Transverse colon (tissue), 4 donors: ENCODE measurements at regions not wholly inside any gene's neighbourhood (a gene's known extent, or its start where the extent isn't known, plus 50 kb on each side); places are given as distances from the start of the nearest gene placed in this dataset.
"Not testable (repeated sequence)": the region's sequence is repeated elsewhere in the genome, so short reads cannot be mapped to it uniquely, and the experiment has no call there.

Source experiments
- DNase-seq: peaks from one replicate; pipeline ENCODE4 v3.0.0-alpha.2; 2019
- H3K27ac ChIP-seq, 4 donors: fragments of 200-600 bp; sonication (generic); 2 replicates each; pipeline ENCODE4 v1.5.1; 2016 to 2018; ENCODE audit warnings: inconsistent platforms in 4 of 4
- H3K27me3 ChIP-seq: fragments of 200-600 bp; sonication (generic); 2 replicates; pipeline ENCODE4 v1.5.1; 2017; ENCODE audit warnings: inconsistent platforms
- H3K36me3 ChIP-seq, 4 donors: fragments of 200-600 bp; sonication (generic); 2 replicates each; pipeline ENCODE4 v1.5.1; 2017 to 2019; ENCODE audit warnings: inconsistent platforms in 4 of 4
- H3K4me1 ChIP-seq, 4 donors: fragments of 200-600 bp; sonication (generic); 2 replicates each; pipeline ENCODE4 v1.5.1; 2017 to 2020; ENCODE audit warnings: inconsistent platforms in 4 of 4
- H3K4me3 ChIP-seq, 4 donors: fragments of 200-600 bp; sonication (generic); 1 replicate in 1 of 4; 2 replicates in 3 of 4; pipeline versions ENCODE4 v1.5.1 to v1.6.1; 2017 to 2019; ENCODE audit warnings: inconsistent platforms in 4 of 4
- H3K9me3 ChIP-seq, 2 donors: fragments of 200-600 bp; sonication (generic); 2 replicates each; pipeline ENCODE4 v1.5.1; 2017 to 2019; ENCODE audit warnings: inconsistent platforms in 2 of 2
- EP300 ChIP-seq: sonication (generic); formaldehyde crosslinking; IDR thresholded peaks from one replicate; pipeline ENCODE4 v1.6.1; 2017; ENCODE audit warnings: antibody characterized with exemption, low read depth
- POLR2A ChIP-seq: fragments of 450-650 bp; IDR thresholded peaks from one replicate; pipeline ENCODE4 v1.6.1; 2016; ENCODE audit warnings: antibody characterized with exemption, mild to moderate bottlenecking, moderate library complexity
- POLR2AphosphoS5 ChIP-seq, 3 donors: sonication (generic); formaldehyde crosslinking; IDR thresholded peaks; one replicate each; pipeline ENCODE4 v1.6.1; 2016; ENCODE audit warnings: antibody characterized with exemption in 3 of 3
- WGBS, 2 donors: methylation state at CpG; one replicate each; pipeline ENCODE4 v1.1.5; 2018; ENCODE audit warnings: low coverage in 1 of 2; 5-methylcytosine and 5-hydroxymethylcytosine counted together
- in situ Hi-C, 4 donors: fragments of 200-750 bp; cut with MboI; loops; one replicate each; pipeline versions ENCODE4 v1.15.0 to v1.15.1; 2017; ENCODE audit warnings: low sequenced_read_pairs in 3 of 4, low pct_ligation_motif_present in 1 of 4, low pct_unique_long_range_greater_than_20kb in 1 of 4
- intact Hi-C: fragments of 100-400 bp; cut with DNase I; formaldehyde crosslinking; loops from one replicate; pipeline ENCODE4 v1.15.1; 2023; ENCODE audit warnings: low total_unique reads
- TF ChIP-seq, protein P1 (sequence below), 5 experiments: fragments of 200-600 bp in 3 of 5; fragments of 450-650 bp in 2 of 5; sonication (generic) in 3 of 5; IDR thresholded peaks; 1 replicate in 2 of 5; 2 replicates in 3 of 5; pipeline ENCODE4 v1.5.1; 2016 to 2017; ENCODE audit warnings: antibody characterized with exemption in 5 of 5, inconsistent platforms in 3 of 5, mild to moderate bottlenecking in 2 of 5, moderate library complexity in 1 of 5

DNA sequence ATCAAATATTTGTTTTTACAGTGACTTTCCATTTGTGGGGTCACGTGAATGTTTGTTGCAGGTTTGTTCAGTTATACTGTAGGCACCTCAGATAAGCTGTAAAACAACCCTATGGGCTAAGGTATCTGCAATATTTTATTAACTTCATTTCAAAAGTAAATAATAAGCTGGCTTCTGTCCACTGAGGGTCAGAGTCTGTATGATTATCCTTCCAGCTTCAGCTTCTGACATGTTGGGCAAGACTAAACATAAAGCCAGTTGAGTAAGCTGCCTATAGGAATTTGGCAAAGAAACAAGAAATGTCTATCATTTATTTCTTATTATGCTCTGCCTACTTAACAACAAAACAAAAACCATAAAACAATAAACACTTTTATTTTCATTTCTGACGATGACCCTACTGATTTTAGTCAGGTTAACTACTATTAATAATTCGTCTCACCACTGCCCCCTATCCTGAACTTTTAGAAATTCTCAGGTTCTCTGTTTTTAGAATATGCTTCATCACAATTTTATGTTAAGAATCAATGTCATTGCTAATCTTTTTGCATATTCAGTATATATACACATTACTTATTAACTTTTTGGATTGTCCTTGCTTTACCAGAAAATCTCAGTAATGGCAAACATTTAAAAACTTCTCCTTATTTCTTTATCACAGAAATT lies 413.6 kb upstream of the ADAMTSL1 start:
- TF ChIP-seq, protein P1, sequence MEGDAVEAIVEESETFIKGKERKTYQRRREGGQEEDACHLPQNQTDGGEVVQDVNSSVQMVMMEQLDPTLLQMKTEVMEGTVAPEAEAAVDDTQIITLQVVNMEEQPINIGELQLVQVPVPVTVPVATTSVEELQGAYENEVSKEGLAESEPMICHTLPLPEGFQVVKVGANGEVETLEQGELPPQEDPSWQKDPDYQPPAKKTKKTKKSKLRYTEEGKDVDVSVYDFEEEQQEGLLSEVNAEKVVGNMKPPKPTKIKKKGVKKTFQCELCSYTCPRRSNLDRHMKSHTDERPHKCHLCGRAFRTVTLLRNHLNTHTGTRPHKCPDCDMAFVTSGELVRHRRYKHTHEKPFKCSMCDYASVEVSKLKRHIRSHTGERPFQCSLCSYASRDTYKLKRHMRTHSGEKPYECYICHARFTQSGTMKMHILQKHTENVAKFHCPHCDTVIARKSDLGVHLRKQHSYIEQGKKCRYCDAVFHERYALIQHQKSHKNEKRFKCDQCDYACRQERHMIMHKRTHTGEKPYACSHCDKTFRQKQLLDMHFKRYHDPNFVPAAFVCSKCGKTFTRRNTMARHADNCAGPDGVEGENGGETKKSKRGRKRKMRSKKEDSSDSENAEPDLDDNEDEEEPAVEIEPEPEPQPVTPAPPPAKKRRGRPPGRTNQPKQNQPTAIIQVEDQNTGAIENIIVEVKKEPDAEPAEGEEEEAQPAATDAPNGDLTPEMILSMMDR (IDR thresholded peaks at IDR 0.05): peak in 4 of 5 experiments; percentile 12 to 55 (median 39)
- TF ChIP-seq POLR2AphosphoS5 (IDR thresholded peaks at IDR 0.05) (no peak), EP300 (no peak)
- Histone ChIP-seq H3K27ac (peak overlapping the region; percentile 51 to 70 (median 62)), H3K9me3 (no peaks in the 10 kb centered on the region), H3K36me3 (no peaks in the 10 kb centered on the region), H3K4me1 (peaks cover 3 to 79% (median 26%) of the 10 kb centered on the region in 4 donors), H3K27me3 (no peaks in the 10 kb centered on the region), H3K4me3 (no peak overlapping the region)
- 40 to 49% methylated on average over 3 of the region's 3 CpGs for WGBS, 2 donors
- in situ Hi-C loops: no loop called here
- intact Hi-C loops: no loop called here
- no peak for DNase-seq

DNA sequence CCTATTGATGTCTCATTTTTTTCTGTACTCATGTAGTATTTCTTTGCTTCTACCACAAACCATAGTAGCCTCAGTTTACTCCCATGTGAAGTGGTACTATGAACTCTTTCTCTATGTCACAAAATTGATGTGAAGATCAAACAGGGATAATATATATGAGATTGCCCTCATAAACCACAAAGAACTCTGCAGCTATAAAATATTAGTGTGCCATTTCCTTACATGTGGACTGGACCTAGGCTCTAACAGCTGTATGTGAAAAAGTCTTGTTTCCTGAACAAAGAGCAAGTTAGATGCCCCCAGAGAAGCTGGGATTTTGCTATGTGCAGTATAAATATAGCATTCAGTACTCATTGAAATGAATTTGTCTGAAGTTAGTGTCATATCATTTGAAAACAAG lies 412.6 kb upstream of the ADAMTSL1 start:
- in situ Hi-C loops (no loop called here), intact Hi-C loops (no loop called here)
- TF ChIP-seq POLR2AphosphoS5 (IDR thresholded peaks at IDR 0.05) (peak in 1 of 3 donors; percentile 35), EP300 (no peak), POLR2A (no peak)
- TF ChIP-seq, protein P1 (IDR thresholded peaks at IDR 0.05): no peak
- DNase-seq: no peak
- H3K4me1 ChIP-seq: peaks cover 0 to 70% (median 25%) of the 10 kb centered on the region in 4 donors
- H3K4me3 ChIP-seq: no peak overlapping the region
- no peaks in the 10 kb centered on the region for H3K36me3 ChIP-seq
- no peaks in the 10 kb centered on the region for H3K27me3 ChIP-seq
- no peaks in the 10 kb centered on the region for H3K9me3 ChIP-seq
- H3K27ac ChIP-seq: peak overlapping the region; percentile 51 to 70 (median 62)

DNA sequence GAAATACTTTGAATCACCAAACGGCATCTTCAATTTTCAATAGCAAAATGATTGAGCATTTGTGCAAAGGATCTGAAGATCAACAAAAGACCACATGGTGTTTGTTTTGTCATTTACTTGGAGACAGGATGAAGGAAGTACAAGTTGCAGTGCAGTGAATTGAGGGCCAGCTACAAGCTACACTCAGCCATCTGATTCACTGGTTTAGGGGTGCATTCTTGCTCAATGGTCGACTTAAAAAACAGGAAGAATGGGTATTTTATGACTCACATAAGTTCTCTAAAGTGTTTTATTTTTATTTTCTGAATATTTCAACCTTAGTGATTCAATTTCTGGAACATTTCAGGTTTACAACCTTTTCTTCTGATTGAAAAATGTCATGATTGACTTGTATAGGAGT lies 412.1 kb upstream of the ADAMTSL1 start:
- H3K27me3 ChIP-seq: no peaks in the 10 kb centered on the region
- no peaks in the 10 kb centered on the region for H3K36me3 ChIP-seq
- in situ Hi-C loops: no loop called here
- DNase-seq: no peak
- peak overlapping the region; percentile 51 to 70 (median 62) for H3K27ac ChIP-seq
- WGBS, 2 donors: 9 to 13% methylated on average over 2 of the region's 2 CpGs
- H3K4me1 ChIP-seq: peaks cover 0 to 66% (median 25%) of the 10 kb centered on the region in 4 donors
- H3K4me3 ChIP-seq: no peak overlapping the region
- no peaks in the 10 kb centered on the region for H3K9me3 ChIP-seq
- intact Hi-C loops: no loop called here
- TF ChIP-seq POLR2AphosphoS5 (IDR thresholded peaks at IDR 0.05): no peak
- TF ChIP-seq, protein P1 (IDR thresholded peaks at IDR 0.05): no peak
- no peak for TF ChIP-seq EP300
- TF ChIP-seq POLR2A: no peak

DNA sequence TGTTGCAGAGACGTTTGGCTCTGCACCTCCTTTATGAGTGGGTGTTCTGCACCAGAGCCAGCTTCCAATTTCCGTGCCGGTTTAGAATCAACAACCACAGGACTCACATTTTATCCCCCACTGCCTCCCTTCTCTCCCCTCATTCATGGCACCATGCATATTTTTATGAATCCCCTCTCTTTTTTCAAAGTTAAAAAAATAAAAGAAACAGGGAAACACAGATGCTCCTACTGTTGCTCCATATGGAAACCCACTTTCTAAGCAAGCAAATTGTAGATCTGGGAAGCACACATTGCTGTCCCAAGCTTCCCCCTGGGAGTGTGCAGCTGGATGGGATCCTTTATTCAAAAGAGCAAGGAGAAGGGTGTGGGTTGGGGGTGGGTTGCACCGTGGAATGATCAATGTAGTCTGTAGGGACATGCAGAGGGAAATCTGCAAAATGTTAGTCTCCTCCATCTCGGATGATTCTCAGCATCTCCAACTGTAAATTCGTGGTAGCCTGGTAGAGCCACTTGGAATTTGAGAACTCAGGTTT lies 410.0 kb upstream of the ADAMTSL1 start:
- Histone ChIP-seq H3K9me3 (no peaks in the 10 kb centered on the region), H3K4me3 (no peak overlapping the region), H3K27ac (peak overlapping the region in 2 of 4 donors; percentile 22 to 45), H3K36me3 (no peaks in the 10 kb centered on the region), H3K27me3 (no peaks in the 10 kb centered on the region), H3K4me1 (peaks cover 0 to 61% (median 22%) of the 10 kb centered on the region in 4 donors)
- no peak for DNase-seq
- in situ Hi-C loops (no loop called here), intact Hi-C loops (no loop called here)
- 51 to 53% methylated on average over 6 of the region's 6 CpGs for WGBS, 2 donors
- TF ChIP-seq, protein P1 (IDR thresholded peaks at IDR 0.05): no peak
- TF ChIP-seq POLR2A (no peak), EP300 (no peak), POLR2AphosphoS5 (IDR thresholded peaks at IDR 0.05) (no peak)

DNA sequence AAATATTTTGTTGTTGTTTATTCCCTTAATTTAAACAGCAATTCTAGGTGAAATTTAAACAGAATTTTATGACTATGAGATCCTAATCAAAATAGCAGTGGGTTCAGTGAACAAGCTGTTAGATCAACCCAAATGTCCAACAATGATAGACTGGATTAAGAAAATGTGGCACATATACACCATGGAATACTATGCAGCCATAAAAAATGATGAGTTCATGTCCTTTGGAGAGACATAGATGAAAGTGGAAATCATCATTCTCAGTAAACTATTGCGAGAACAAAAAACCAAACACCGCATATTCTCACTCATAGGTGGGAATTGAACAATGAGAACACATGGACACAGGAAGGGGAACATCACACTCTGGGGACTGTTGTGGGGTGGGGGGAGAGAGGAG lies 407.3 kb upstream of the ADAMTSL1 start:
- peaks cover 0 to 42% (median 13%) of the 10 kb centered on the region in 4 donors for H3K4me1 ChIP-seq
- H3K27me3 ChIP-seq, H3K4me3 ChIP-seq, H3K36me3 ChIP-seq, H3K27ac ChIP-seq, DNase-seq, H3K9me3 ChIP-seq, in situ Hi-C loops, intact Hi-C loops: not testable (repeated sequence)
- WGBS, 2 donors: 93% methylated on average over 2 of the region's 2 CpGs
